ENCODE measurements at regions not wholly inside any gene's neighbourhood (a gene's known extent, or its start where the extent isn't known, plus 50 kb on each side); places are given as distances from the start of the nearest gene placed in this dataset.
A peak's percentile ranks its signal among the peaks of the same experiment; 100 is the strongest.

GRCh38 chr11:70493089-70493474 is 94.8 kb downstream of the CTTN start:
- Histone ChIP-seq H4K20me1 (ENCODE audit: insufficient read depth, low read length) (no peaks in the 10 kb centered on the region), H3K9me3 (ENCODE audit: low read depth, low read length) (peaks cover 6% of the 10 kb centered on the region)
- no peak for TF ChIP-seq CTCF (IDR thresholded peaks at IDR 0.05; ENCODE audit: extremely low read depth, low read depth, low read length)

GRCh38 chr11:70493891-70494290 is 95.6 kb downstream of the CTTN start:
- Histone ChIP-seq H3K27ac (ENCODE audit: low read depth, low read length) (no peak overlapping the region), H3K9me3 (ENCODE audit: low read depth, low read length) (peaks cover 6% of the 10 kb centered on the region)
- DNase-seq (ENCODE audit: insufficient read length, low spot score, missing footprints), result peak; percentile 43

More at GRCh38 chr11:70493089-70493474, 94.8 kb downstream of the CTTN start:
- peaks cover 5% of the 10 kb centered on the region for H3K27me3 ChIP-seq (ENCODE audit: insufficient read depth, low read length)
- H2AFZ ChIP-seq (ENCODE audit: low read length), result no peak overlapping the region
- H3K4me2 ChIP-seq (ENCODE audit: insufficient read depth, low read length), result no peak overlapping the region
- DNase-seq (ENCODE audit: insufficient read length, low spot score, missing footprints), result no peak
- no peak overlapping the region for H3K4me3 ChIP-seq (ENCODE audit: insufficient read depth, low read length)
- H3K27ac ChIP-seq (ENCODE audit: low read depth, low read length), result no peak overlapping the region
- no peaks in the 10 kb centered on the region for H3K4me1 ChIP-seq (ENCODE audit: insufficient read depth, low read length)
- H3K79me2 ChIP-seq (ENCODE audit: insufficient read depth, low read length), result no peaks in the 10 kb centered on the region
- no peaks in the 10 kb centered on the region for H3K36me3 ChIP-seq (ENCODE audit: insufficient read depth, low read length)

GRCh38 chr11:70494559-70495350 is 96.4 kb downstream of the CTTN start:
- no peak overlapping the region for H3K4me3 ChIP-seq (ENCODE audit: insufficient read depth, low read length)
- H3K27ac ChIP-seq (ENCODE audit: low read depth, low read length), result no peak overlapping the region
- no peak for TF ChIP-seq CTCF (IDR thresholded peaks at IDR 0.05; ENCODE audit: extremely low read depth, low read depth, low read length)
- H3K79me2 ChIP-seq (ENCODE audit: insufficient read depth, low read length), result no peaks in the 10 kb centered on the region
- no peaks in the 10 kb centered on the region for H3K4me1 ChIP-seq (ENCODE audit: insufficient read depth, low read length)
- H2AFZ ChIP-seq (ENCODE audit: low read length), result no peak overlapping the region
- H4K20me1 ChIP-seq (ENCODE audit: insufficient read depth, low read length), result no peaks in the 10 kb centered on the region
- peaks cover 5% of the 10 kb centered on the region for H3K27me3 ChIP-seq (ENCODE audit: insufficient read depth, low read length)
- peak; percentile 75 for DNase-seq (ENCODE audit: insufficient read length, low spot score, missing footprints)
- no peak overlapping the region for H3K4me2 ChIP-seq (ENCODE audit: insufficient read depth, low read length)
- H3K9me3 ChIP-seq (ENCODE audit: low read depth, low read length), result peaks cover 6% of the 10 kb centered on the region
- no peaks in the 10 kb centered on the region for H3K36me3 ChIP-seq (ENCODE audit: insufficient read depth, low read length)

More at GRCh38 chr11:70493891-70494290, 95.6 kb downstream of the CTTN start:
- Histone ChIP-seq H3K4me1 (ENCODE audit: insufficient read depth, low read length) (no peaks in the 10 kb centered on the region), H3K27me3 (ENCODE audit: insufficient read depth, low read length) (peaks cover 5% of the 10 kb centered on the region), H3K36me3 (ENCODE audit: insufficient read depth, low read length) (no peaks in the 10 kb centered on the region), H3K79me2 (ENCODE audit: insufficient read depth, low read length) (no peaks in the 10 kb centered on the region), H3K4me3 (ENCODE audit: insufficient read depth, low read length) (no peak overlapping the region), H3K4me2 (ENCODE audit: insufficient read depth, low read length) (no peak overlapping the region), H4K20me1 (ENCODE audit: insufficient read depth, low read length) (no peaks in the 10 kb centered on the region), H2AFZ (ENCODE audit: low read length) (no peak overlapping the region)
- TF ChIP-seq CTCF (IDR thresholded peaks at IDR 0.05; ENCODE audit: extremely low read depth, low read depth, low read length), result no peak

Data from osteoblast (primary cell).